Esophagus mucosa (tissue), 1 donor: ENCODE measurements at regions not wholly inside any gene's neighbourhood (a gene's known extent, or its start where the extent isn't known, plus 50 kb on each side); places are given as distances from the start of the nearest gene placed in this dataset.

Experiments
- ATAC-seq: fragments of 200-7000 bp; cut with Tn5 transposase; one replicate; pipeline ENCODE4 v1.9.1; 2020
- donor health status: DM: yes; HTN: yes; CAD: no.

DNA sequence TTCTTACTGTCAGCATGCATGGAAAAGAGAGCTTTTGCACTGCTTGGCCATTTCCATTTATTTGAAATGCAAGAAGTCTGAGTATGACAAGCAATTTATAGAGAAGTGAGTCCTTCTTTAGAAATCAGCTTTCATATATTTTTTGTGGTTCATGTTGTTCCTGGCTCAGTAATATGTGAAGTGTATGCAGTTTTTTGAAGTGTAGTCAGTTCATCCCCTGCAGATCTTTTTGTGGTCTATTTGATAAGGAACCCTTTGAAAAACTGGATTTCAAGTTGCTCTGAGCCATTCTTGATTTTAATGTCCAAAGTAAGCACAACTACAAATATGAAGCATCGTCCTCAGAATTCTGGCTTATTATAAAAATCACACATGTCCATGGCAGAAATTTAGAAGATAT, 294.1 kb upstream of the SMC2 start:
- no peak for ATAC-seq

DNA sequence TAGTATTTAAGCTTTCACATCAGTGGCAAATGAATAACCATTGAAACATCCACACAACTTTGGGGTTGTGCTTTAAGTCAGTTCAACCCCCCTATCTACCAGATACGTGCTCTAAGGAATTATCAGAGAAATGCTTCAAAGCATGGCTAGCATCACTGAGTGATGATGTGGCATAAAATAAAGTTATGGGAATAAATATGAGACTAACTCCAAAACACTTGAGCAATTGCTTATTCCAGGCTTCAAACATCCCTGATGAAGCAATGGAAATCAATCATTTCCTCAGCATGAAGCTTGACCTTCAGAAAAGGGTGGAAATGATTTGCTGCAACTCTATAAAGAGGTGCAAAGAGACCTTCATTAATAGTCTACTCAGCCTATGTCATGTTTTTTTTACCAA, 292.0 kb upstream of the SMC2 start:
- no peak for ATAC-seq

DNA sequence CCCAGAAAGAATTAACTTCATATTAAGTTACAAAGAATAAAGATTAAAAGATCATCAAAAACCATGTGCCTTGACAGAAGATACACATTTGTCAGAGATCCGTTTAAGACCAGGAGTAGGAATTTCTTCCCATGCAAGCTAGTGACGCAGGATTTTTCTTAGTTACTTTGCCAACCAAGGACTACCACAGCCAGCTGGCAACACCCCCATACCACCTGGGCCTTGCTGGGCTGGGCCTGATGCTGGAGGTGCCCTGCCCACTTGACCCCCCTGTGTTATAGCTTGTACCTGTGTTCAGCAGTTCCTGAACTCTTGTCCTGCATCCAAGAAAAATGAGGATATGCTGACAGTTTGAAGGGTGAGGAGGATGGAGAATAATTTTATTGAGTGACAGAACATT, 290.9 kb upstream of the SMC2 start:
- ATAC-seq: no peak

DNA sequence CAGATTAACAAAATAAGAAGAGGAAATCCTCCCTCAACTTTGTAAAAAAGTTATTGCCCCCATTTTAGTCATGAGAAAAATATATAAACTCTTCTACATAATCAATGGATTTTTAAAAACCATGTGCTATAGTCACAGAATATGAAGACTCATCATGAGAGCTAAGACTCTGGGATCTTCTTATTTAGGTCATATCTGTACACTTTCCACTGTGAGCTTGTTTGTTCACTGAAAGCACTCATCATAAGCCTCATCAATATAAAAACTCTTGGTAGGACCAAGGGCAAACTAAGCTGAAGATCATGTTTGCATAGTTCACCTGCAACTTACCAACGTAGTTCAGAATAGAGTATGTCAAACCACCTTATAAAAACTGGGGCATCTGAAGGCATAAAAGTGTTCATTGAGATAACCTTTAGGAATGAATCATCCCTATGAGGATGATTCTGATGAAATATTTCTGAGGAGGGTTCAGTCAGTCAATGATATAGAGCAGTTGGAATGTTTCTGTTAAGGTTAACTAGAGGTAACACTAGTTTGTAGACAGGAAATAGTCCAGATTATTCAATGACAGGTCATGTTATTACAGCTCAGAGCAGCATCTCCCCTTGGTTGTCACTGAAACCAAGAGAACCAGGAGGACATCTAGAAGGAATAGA, 289.9 kb upstream of the SMC2 start:
- ATAC-seq: no peak

DNA sequence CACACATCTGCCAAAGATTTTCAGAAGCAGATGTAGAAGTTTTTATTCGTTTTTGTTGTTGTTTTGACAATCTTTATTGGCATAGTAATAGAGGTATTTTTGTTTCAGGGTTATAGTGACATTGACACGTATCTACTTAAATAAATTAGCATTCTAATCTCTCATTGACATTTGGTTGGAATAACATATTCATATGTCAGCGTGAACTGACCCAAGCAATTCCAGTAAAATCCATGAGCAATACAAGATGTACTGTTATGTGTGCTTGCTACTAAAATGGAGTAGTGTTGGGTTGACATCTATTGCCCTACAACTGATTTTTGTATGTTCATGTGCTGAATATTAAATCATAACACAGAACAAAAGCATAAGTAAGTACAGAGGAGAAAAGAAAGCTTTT, 284.4 kb upstream of the SMC2 start:
- no peak for ATAC-seq

DNA sequence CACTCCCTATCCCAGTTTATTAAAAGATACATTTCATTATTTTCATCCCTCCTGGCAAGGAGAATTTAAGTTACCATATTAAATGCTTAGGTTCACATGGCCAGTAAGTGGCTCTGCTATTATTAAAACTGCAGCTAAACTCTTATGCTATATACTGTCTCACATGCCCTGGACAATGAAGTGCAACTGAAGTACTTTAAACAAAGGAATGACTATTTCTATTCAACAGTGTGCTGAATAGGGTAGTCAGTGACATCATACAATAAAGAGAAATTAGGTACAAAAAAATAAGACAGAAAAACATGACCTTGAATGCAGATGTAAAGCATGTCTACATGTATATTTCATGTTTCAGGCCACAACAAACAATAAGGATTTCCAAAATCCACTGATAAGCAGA, 282.6 kb upstream of the SMC2 start:
- no peak for ATAC-seq

DNA sequence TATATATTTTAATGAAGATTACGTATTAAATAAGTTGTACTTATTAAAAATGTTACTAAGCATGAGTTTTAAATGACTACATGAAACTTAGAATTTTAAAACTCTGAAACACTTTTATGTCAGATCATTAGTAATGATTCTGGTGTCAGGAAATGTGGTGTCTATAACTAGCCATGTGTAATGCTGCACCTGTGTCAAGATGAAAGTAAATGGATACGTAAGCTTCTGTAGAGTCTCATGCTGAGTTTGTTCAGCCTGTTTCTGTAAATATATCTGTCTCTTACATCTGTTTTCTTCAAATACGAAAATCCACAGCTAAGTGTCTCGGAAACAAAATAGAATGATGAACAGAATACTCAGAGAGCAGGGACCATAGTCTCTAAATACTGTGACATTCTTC, 278.0 kb upstream of the SMC2 start:
- no peak for ATAC-seq

DNA sequence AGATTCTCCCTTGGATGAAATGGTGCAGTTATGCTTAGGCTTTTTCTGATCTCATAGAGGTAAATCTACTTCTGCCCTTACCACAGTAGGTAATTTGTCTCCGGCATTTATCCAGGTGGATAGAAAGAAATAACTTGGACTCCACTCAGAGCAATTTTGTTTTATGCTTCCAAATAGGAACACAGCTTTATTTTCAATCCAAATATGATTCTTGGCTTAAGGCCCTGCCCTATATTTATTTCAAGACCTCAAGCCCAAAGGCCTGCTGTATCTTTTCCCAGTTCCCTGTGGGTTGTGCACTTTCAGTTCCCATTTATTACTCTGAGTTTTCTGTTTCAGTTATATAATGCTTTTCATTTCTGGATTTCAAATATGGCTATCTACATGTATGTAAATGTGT, 274.2 kb upstream of the SMC2 start:
- ATAC-seq: no peak

DNA sequence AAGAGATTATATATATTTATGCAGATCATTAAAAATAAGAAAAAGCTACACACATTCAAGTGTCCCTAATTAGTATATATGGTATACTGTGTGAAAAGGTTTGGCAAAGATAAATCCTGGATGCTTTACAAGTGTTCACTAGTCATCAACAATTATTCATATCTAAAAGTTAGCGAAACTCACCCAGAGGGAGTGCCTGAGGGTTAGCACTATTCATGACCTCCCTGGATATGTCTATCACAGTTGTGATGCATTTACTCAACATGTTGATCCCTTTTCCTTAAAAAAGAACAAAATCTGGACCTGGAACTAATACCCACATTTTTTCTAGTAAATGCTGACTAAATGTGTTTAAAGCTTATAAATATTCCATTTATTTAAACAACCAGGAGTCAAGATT, 273.0 kb upstream of the SMC2 start:
- ATAC-seq: no peak

DNA sequence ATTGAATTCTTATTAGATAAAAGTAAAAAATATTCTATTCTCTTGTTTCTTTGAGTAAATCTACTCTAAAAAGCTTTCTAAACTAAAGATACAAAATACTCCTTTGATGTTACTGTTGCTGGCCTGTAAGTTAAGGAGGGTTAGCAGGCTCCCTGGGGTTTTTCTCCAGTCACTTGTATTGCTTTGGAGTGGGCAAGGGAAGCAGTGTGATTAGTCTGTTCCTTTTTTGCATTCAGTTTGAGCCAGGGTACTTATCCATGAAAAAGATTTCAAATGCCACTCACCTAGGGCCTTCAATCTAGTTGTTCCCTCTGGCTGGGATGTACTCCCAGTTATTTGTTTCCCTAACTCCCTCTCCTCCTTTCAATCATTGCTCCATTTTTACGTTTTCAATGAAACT, 256.2 kb upstream of the SMC2 start:
- ATAC-seq: no peak

DNA sequence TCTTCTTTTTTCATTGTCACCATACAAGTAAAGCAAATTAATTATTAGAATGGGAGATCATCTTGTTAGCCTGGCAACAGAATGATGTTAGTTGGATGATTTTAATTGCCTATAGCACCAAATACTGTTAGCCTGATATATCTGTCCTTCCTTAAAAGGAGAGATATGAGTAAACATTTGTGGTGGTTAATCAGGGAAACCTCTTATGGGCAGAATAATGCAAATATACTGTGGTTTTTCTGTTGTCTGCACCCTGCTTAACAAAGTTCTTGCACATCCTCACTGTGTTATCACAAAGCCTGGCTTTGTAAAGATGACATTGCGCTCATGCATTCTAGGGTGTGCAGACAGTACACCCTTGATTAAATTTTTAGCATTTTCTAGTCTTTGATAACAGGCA, 254.9 kb upstream of the SMC2 start:
- ATAC-seq: no peak

DNA sequence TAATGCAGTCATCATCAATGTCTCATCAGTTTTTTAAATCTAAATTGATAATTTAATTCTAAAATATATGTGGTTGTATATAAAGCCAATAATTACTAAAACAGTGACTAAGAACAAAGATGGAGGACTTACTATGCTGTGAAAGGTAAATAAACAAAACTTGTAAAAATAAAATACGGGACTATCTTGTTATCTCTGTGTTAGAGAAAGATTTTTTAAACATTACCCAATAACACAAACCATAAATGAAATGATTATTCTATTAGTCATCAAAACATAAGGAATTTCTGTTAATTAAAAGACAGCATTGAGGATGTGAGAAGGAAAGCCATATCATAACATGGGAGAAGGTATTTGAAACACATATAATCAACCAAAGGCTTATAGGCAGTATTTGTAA, 226.2 kb upstream of the SMC2 start:
- ATAC-seq: no peak

DNA sequence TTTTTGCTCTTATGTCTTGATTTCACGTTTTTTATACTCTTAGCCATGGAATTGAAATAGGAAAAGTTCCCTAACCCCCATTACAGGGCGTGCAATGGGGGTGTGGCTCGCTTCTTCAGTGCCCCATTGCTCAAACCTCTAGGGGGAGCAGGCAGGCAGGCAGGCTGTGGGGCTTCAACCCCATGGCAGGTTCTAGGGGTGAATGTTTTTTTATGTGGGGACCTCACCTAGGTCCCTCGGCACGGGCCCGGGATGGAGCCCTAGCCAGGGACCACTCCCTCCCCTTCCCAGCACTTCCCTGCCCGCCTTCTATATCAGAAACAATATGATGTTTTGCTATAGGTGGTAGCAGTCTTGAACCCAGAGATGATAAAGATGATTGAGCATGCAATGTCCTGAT, 221.3 kb upstream of the SMC2 start:
- ATAC-seq: no peak

DNA sequence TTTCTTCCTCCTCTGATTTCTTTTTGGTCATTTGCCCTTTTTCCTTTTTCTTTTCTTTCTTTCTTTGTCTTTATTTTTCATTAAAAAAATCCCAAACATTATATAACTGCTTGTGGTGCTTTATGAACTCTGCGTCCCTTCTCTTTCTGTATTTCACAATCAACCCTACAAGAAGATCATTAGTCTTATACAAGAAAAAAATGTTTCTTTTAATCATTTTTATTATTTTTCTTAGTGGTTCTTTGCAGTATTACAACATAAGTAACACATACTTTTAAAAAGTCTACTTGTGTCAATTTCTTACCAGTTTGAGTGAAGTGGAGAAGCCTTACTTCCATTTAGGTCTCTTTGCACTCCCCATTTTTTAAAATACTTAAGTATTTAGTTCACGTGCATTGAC, 212.7 kb upstream of the SMC2 start:
- ATAC-seq: no peak

DNA sequence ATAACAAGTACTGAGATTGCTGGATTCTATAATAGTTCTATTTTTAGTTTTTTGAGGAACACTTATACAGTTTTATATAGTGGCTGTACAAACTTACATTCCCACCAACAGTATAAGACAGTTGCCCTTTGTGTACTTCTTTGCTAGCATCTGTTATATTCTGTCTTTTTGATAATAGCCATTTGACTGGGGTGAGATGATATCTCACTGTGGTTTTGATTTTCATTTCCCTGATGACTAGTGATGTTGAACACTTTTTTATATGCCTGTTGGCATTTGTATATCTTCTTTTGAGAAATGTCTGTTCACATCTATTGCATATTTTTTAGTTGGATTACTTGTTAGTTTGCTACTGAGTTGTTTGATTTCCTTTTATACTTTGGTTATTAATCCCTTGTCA, 204.1 kb upstream of the SMC2 start:
- ATAC-seq: no peak

DNA sequence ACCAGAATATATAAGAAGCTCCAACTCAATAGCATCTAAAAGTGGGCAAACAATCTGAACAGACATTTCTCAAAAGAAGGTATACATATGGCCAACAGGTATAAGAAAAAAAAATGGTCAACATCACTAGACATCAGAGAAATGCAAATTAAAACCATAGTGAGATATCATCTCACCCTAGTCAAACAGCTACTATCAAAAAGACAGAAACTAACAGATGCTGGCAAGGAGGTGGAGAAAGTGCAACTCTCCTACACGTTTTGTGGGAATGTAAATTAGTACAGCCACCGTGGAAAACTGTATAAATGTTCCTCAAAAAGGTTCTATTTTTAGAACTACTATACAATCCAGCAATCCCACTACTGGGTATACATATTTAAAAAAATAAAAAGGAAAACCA, 199.9 kb upstream of the SMC2 start:
- ATAC-seq: no peak

DNA sequence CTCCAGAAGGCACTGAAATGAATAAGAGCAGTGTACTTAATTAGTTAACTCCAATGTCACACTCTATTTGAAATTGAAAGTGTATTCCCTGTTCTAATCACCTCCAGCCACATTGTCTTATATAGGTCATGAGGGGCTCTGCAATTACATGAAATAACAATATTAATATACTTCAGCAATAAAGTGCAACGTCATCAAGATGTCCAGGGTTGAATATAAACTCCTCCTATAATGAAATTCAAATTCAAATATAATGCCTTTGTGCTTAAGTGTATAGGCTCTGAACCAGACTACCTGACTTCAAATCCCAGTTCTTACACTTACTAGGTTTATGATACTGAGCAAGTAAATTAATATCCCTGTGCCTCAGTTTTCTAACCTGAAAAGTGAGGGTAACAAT, 195.6 kb upstream of the SMC2 start:
- ATAC-seq: no peak

DNA sequence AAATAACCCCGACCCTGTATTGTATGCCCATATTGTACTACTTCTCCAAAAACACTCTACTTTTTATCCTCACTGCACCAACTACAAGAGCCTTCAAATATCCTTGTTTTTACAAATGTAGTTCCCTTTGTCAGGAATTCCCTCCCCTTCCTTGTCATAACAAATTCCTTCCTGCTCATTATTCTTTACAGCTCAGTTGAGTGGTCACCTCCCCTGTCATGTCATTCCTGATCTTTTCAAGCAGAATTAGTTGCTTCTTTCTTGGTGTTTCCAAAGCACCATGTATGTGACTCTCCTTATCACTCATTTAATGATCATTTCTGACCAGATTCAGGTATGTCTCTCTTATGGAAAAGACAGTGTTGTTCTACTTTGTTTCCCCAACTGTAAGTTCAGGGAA, 194.2 kb upstream of the SMC2 start:
- ATAC-seq: no peak

DNA sequence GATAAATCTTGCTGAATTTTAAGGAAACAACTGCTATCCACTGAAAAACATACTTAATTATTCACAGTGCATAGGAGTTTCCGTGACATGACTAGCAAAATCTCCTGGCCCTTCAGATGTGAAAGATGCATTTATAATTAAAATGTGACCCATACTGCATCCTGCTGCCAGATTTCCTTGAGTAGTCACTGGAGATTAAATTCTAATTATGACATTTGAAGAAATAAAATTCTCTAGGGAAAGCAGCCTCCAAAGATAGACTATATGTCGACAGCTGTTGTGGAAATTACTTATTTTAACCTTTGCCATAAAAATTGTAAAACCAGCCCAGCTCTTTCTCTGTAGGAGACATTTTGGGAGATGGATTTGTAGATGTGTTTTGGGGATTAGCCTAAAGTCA, 193.6 kb upstream of the SMC2 start:
- ATAC-seq: no peak

DNA sequence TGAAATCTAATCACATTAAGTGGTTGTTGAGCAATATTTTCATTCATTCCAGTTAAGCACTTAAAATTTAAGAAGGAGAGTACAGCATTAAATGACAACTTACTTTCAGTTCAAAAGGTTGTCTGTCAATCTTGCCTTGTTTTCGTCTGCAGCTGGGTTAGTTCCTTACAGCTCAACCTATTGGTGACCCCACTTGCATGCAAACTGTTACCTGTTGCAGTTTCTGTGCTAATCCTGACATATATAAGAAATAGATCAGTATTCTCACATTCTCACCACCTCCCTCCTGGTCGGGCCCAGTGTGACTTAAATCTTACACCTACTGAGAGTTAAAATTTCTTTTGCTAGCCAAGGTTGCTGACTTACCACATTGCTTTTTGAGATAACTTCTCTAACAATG, 191.8 kb upstream of the SMC2 start:
- no peak for ATAC-seq

DNA sequence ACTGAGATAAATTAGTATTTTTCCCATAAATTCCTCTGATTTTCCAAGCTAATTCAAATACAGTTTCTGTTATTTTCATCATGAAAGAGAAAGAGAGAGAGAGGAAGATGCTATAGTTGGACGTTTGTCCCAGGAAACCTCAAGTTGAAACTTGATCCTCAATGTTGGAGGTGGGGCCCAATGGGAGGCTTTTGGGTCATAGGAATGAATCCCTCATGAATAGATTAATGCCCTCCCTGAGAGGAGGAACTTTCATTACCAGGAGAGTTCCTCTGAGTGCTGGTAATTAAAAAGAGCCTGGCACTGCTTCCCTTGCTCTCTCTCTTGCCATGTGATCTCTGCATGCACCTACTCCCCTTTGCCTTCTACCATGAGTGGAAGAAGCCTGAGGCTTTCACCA, 189.9 kb upstream of the SMC2 start:
- no peak for ATAC-seq

DNA sequence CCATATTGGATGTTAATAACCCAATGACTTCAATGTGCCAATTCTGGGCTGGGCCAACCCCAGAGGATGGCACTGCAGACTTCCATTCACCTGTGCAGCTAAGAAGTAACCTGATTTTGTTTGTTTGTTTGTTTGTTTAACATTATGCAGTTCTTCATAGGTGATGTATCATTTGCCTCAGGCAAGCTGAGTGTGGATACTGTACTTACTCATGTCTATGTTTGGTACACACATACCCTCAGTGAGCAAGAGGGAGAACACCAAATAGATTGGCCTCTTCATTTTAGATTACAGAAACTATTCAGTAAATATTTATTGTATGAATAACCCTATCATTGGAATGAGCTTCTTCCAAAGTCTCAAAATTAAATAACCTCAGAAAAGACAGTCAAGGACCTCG, 180.2 kb upstream of the SMC2 start:
- ATAC-seq: no peak

DNA sequence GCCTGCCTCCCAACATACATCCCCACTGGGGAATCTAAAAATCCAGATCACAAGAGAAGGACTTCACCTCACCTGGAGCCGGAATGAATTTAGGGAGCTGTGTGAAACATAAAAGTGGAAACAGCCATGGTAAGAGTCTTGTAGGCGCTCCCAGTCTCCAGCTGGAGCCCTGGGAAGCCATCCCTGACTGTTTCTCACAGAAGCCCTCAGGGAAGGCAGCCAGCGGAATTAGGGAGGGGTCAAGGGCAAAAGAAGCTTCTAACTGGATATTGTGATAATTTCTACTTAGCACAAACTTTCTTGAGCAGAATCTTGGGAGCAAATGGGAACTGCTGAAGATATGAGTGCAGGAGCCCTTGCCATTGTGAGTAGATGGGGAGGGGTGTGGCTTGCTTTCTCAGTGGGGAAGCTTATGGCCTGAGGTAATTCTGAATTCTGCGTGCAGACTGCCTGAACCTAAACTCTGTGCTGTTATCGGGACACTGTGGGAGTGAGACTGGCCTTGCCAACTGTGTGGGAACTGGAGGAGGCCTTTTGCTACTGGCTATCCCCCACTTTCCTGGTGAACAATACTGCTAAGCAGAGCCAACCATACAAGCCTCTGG, 174.4 kb upstream of the SMC2 start:
- ATAC-seq: no peak

DNA sequence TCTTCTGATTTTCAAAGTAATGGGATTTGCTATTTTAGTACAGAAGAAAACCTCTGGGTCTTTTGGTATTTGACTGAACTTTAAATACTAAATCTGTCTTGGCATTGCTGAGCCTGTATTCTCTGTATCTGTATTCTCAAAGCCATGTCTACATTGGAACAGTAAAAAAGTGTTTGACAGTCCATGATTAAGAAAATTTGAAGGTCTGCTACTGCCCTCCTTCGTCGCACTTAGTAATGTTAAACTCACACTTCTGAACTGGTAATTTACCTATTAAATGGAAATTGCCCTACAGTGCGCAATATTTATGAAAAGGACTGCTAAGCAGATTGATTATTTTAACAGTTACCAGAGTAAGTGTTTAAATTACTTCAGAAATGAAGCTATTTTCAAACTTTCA, 165.7 kb upstream of the SMC2 start:
- no peak for ATAC-seq

DNA sequence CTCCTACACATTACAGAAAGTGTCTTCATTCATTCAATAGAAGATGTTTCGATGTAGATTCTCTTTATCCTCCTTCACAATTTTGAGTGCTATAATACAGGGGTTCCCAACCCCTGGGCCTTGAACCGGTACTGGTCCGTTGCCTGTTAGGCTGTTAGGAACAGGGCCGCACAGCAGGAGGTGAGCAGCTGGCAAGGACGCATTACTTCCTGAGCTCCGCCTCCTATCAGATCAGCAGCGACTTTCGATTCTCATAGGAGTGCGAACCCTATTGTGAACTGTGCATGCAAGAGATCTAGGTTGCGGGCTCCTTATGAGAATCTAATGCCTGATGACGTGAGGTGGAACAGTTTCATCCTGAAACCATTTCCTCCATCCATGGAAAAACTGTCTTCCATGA, 153.0 kb upstream of the SMC2 start:
- no peak for ATAC-seq
